Activated CD8-positive, alpha-beta memory T cell treated with anti-CD3 and anti-CD28 coated beads for 24 hours (primary cell): ENCODE measurements at regions not wholly inside any gene's neighbourhood (a gene's known extent, or its start where the extent isn't known, plus 50 kb on each side); places are given as distances from the start of the nearest gene placed in this dataset.

ENCODE experiments used
- DNase-seq: peaks from one replicate; pipeline ENCODE4 v3.0.0-alpha.2; 2020

GRCh38 chr19:33866696-33867095 lies 70.0 kb downstream of the KCTD15 start:
- DNase-seq: no peak

DNA sequence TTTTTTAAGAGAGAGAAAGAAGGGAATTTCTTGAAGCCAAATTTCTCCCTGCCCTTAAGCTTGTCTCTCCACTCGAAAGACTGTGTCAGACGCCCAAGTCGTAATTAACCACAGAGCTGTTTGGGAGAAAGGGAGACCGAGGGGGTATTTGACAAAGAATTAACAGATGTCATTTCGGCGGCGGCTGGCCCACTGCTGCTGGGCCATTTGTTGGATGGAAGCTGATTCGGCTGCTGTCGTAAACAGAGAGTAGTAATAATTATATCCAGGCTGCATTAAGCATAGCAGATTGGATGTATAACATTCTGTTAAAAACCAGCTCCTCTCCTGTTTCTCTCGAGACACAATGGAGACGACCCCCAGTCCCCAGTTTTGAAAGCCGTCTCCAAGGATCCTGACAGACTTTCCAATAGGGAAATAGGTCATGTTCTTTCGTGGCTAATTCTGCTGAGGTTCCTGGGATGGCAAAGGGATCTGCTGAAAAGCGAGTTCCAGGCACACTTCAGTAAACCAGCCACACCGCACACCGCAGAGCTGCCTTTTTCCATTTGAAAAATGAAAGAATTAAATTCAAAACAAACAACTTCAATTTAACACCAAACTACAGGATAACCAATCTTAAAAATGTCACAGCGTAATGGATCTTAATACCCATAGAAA lies 71.5 kb downstream of the KCTD15 start:
- DNase-seq: no peak

DNA sequence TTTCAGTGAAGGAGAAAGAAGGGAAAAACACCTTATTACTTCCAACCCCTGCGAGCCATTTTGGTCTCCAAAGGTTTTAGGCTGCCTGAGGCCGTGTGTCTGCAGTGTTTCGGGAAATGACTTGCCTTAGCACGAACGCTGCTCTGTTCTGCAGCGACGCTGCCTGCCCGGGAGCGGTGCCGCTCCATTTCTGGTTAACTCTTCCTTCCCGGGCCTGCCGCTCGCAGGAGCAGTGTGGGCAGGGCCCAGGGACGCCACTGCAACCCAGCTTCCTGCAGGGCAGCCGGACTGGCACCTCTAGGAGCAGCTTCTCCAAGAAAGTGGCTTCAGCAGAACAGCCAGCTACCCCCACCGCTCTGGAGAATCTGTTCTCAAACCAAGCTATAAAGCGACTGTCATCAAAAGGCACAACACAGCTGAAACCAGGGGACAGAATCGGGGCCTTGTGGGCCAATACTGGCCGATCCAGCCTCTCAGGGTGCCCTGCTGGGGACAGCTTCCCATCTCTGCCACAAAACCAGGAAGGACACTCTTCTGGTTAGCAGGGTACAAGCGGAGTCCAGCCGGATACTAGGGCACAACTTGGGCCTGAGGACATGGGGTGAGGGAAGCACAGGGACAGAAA lies 72.2 kb downstream of the KCTD15 start:
- DNase-seq: no peak

DNA sequence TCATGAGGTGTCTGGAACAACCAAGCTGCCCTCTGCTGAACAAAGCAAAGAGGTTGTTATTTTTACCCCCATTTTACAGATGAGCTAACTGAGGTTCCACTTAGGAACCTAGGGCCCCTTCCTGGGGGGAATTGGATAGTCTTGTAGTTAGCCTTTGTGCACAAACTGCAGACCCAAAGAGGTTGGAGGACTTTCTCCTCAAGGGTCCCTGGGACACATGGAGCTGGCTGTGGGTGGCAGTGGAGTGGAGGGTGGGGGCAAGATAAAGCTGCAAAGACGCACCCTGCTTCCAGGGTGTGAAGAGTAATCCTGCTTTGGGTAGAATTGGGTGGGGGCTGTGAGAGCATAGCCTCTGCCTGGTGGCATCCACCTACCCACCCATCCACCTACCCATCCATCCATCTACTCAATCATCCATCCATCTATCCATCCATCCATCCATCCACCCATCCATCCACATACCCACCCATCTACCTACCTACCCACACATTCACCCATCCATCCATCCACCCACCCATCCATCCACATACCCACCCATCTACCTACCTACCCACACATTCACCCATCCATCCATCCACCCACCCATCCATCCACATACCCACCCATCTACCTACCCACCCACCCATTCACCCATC lies 73.7 kb downstream of the KCTD15 start:
- peak; percentile 15 for DNase-seq

DNA sequence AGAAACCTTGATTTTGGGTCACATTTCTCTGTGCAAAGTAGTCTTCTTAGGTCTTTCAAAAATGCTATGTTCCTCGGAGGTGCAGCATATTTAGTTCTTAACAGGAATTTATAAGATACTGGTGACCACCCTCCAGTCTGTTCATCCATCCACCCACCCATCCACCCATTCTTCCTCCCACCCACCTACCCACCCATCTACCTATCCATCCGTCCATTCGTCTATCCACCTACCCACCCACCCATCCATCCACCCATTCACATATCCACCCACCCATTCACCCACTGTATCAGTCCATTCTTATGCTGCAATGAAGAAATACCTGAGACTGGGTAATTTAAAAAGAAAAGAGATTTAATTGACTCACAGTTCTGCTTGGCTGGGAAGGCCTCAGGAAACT lies 74.9 kb downstream of the KCTD15 start:
- no peak for DNase-seq

DNA sequence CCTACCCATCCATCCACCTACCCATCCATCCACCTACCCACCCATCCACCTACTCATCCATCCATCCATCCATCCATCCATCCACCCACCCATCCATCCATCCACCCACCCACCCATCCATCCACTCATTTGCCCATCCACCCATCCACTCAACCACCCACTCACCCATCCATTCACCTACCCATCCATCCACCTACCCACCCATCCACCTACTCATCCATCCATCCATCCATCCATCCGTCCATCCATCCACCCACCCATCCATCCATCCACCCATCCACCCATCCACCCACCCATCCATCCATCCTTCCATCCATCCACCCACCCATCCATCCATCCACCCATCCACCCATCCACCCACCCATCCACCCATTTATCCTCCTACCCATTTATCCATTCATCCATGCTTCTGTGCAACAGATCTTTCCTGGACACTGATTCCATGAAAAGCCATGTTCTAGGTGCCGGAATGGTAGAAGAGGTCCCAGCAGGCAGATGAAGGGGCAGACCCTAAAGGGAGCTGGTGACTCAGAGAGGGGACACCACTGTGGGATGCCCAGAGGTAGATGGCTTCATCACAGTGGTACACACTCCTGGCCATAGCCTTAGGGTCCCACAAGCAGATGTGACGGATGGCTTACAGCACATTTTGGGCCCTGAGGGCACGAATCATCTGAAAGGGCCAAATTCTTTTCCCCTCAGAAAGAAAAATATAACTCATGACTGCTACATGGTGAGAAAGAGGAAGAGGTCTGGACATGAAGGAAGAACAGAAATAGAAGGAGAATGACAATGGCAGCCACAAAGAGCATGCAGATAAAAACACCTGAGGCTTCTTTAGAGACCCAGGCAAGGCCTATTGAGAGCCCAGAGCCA lies 76.0 kb downstream of the KCTD15 start:
- DNase-seq: no peak

- no peak for DNase-seq
Measured at GRCh38 chr19:33875071-33875470, 78.4 kb downstream of the KCTD15 start.

DNA sequence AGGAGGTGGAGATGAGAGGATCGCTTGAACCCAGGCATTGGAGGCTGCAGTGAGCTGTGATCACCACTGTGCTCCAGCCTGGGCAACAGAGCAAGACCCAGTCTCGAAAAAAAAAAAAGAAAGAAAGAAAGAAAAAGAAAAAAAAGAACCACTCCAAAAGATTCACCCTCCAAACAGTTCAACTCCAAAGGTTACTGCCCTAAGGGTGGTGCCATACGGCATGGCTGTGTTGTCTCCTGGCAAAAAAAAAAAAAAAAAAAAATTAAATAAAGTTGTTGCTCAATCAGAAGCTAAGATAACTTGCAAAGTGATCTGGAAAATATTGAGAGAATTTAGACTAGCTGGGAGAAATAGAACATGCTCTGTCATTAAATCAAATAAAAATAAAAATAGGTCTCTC lies 79.5 kb downstream of the KCTD15 start:
- no peak for DNase-seq

GRCh38 chr19:33878030-33878544 lies 81.4 kb downstream of the KCTD15 start:
- DNase-seq: no peak

DNA sequence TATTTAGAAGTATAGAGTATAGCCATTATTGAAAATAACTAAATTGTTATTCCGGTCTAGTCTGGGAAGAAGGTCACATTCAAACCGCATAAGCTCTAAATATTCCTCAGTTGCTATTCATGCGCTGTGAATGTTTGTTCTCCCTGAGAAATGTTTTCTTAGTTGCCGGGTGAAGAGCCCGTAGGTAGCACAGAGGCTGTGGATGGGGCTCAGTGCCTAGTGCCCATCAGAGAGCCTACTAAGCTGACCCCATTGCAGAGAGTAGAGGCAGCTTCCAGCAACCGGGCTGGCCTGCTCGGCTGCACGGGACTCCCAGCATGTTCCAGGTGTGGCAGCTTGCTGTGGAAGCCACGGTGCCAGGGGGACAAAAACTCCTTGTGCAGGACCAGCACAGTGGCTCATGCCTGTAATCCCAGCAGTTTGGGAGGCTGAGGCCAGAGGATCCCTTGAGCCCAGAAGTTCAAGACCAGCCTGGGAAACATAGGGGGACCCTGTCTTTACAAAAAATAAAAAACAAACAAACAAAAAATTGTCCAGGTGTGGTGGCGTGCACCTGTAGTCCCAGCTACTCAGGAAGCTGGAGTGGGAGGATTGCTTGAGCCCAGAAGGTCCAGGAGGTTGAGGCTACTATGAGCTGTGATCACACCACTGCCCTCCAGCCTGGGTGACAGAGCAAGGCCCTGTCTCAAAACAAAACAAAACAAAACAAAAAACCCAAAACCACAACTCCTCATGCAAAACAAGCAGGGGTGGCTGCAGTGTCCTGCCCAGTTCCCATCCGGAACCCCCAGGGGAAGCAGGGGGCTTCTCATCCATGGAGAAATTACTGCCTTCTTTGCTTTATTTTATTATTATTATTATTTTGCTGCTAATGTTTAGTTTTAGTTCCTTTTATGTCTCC lies 82.5 kb downstream of the KCTD15 start:
- no peak for DNase-seq

DNA sequence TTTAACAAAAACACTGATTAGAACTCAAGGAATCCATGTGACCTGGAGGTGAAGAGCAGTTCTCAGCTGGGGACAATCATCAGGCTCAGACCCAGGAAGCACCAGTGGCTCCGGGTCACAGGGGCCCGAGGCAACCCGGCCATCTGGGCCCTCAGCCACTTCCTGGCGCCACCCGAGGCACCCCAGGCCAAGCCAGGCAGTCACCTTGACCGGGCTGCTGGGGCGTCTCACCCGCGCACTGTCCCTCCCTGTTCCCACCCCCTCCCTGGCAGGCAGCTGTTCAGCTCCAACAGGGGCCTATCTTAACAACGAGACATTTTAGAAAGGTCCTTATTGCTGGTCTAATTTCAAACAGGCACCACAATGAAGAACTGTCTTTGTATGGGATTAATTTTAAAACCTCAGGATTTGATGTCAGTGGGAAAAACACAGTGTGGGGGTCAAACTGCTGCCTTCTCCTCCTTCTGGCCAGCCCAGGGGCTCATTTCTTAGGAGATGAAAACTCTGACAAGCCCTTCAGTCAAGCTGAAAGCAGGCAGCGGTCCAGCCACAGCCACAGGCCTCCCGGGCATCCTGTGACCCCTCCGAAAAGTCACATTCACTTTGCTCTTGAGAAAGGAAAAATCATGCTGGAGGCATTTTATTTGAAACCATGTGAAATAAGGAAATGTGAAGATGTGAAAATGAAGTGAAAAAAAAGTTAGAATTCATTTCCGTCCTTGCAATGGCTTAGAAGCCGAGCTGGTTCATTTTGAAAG lies 83.3 kb downstream of the KCTD15 start:
- no peak for DNase-seq

DNA sequence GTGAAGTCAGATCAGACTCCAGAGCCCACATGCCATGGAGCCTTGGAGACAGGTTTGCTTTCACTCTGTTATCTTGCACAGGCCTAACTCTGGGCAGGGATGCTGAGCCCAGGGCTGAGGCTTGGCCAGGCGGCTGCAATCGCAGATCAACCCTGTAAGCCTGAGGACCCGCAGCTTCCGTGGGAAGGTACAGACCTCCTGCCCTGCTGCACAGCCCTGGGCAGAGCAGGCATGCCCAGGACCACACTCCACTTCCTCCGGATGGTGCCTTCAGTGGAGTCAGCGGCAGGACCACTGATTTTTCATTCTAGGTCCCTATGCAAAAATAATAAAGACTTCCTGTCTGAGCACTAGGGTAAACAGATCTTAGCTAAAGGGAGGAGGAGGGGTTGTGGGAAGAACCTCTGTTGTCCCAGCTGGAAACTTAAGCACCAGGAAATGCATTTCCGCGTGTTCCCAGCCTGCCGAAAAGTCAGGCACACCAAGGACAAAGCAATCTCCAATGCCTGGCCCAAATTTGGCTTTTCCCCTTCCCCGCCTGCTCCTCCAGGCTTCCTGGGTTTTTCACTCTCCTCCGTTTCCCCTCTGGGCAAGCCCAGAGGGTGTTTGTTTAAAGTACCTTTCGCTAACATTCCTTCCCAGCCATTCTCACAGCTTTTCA lies 87.3 kb downstream of the KCTD15 start:
- DNase-seq: no peak

DNA sequence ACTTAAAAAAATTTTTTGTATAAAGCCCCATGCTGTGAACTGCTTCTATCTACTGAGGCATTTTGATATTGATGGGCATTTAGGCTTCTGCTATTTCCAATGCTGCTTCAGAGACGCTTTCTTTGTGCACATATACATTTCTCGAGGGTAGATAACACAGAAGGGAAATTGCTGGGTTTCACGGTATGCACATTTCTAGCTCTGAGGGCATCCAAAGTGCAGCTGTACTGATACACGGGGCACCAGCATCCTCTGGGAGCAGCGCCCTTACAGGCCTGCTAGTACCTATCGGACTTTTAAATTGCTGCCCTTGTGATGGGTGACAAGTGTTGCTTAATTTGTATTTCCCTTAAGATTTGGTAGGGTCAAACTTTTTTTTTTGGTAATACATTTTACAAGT lies 88.6 kb downstream of the KCTD15 start:
- DNase-seq: no peak

- no peak for DNase-seq
Measured at GRCh38 chr19:33887891-33888290, 91.2 kb downstream of the KCTD15 start.

GRCh38 chr19:33888665-33889064 lies 92.0 kb downstream of the KCTD15 start:
- no peak for DNase-seq

- no peak for DNase-seq
Measured at GRCh38 chr19:33890569-33890968, 93.9 kb downstream of the KCTD15 start.

GRCh38 chr19:33891773-33892172 lies 95.1 kb downstream of the KCTD15 start:
- DNase-seq: no peak

DNA sequence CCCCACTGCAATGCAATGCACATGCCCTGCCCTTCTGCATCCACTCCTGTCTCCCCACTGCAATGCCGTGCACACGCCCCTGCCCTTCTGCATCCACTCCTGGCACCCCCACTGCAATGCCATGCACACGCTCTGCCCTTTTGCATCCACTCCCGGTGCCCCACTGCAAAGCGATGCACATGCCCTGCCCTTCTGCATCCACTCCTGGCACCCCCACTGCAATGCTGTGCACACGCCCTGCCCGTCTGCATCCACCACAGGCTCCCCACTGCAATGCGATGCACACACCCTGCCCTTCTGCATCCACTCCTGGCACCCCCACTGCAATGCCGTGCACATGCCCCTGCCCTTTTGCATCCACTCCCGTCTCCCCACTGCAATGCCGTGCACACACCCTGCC lies 98.1 kb downstream of the KCTD15 start:
- DNase-seq: no peak

- no peak for DNase-seq
Measured at GRCh38 chr19:33895366-33895765, 98.7 kb downstream of the KCTD15 start.

DNA sequence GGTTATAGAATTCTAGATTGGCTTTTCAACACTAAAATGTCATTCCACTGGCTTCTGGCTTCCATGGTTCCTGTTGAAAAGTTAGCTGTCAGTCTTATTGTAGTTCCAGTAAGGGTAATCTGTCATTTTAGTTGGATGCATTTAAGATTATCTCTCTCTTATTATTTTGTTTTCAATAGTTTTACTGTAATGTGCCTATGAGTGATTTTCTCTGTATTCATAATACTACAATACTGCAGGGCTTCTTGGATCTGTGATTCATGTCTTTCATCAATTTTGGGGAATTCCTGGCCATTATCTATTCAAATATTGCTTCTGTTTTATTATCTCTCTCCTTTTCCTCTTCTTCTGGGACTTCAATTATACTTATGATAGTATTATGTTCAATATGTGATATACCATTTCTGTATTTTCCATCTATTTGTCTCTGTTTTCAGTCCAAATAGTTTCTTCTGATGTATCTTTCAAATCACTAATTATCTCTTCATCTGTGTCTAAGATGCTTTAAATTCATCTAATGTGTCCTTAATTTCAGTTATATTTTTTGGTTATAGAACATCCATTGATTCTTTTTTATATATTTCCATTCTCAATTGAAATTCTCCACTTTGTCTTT lies 101.5 kb downstream of the KCTD15 start:
- no peak for DNase-seq
